SK-N-SH (cell line): ENCODE measurements at regions not wholly inside any gene's neighbourhood (a gene's known extent, or its start where the extent isn't known, plus 50 kb on each side); places are given as distances from the start of the nearest gene placed in this dataset.

ENCODE experiments used
- CTCF ChIA-PET: fragments of 300-600, 350-600 bp; formaldehyde crosslinking; extraction: SDS; loops from one replicate; lab custom pipeline; 2021; lab: Yijun Ruan, JAX
- POLR2A ChIA-PET: fragments of 350-600 bp; sonication (Branson Sonifier 250); formaldehyde crosslinking; extraction: SDS; loops from one replicate; lab custom pipeline; 2020; ENCODE audit warnings: antibody characterized with exemption, inconsistent platforms; lab: Yijun Ruan, JAX
- DNase-seq: peaks from one replicate; pipeline ENCODE4 v3.0.0; 2012
- H2AFZ ChIP-seq: fragments of 200-600 bp; sonication (generic); 2 replicates; pipeline ENCODE4 v1.8.1; 2016; ENCODE audit warnings: antibody characterized with exemption, mild to moderate bottlenecking, low read depth
- H3F3A ChIP-seq: fragments of 200-600 bp; sonication (generic); replicated peaks from 2 replicates; pipeline ENCODE3; 2016; ENCODE audit warnings: antibody characterized with exemption, mild to moderate bottlenecking; ENCODE audit not compliant: insufficient read depth
- H3K27ac ChIP-seq, 2 experiments: fragments of 200-500 bp in 1 of 2; fragments of 200-600 bp in 1 of 2; sonication (Bioruptor generic) in 1 of 2; sonication (generic), shearing (Covaris generic) in 1 of 2; 2 replicates each; pipeline versions ENCODE4 v1.5.1 to v1.6.1; 2014 to 2016; ENCODE audit warnings: low read depth in 2 of 2, inconsistent platforms in 1 of 2, low read length in 1 of 2, mild to moderate bottlenecking in 1 of 2, mixed read lengths in 1 of 2
- H3K27me3 ChIP-seq: fragments of 200-600 bp; sonication (generic), shearing (Covaris generic); 2 replicates; pipeline ENCODE4 v1.6.1; 2016; ENCODE audit warnings: mixed run types; ENCODE audit not compliant: insufficient read depth
- H3K36me3 ChIP-seq, 2 experiments: fragments of 200-500 bp in 1 of 2; fragments of 200-600 bp in 1 of 2; sonication (Bioruptor generic) in 1 of 2; sonication (generic) in 1 of 2; replicated peaks in 1 of 2; 2 replicates each; pipeline versions ENCODE3 to v1.5.1; 2014 to 2016; ENCODE audit warnings: low read length in 1 of 2, mild to moderate bottlenecking in 1 of 2; ENCODE audit not compliant: insufficient read depth in 2 of 2, control insufficient read depth in 1 of 2
- H3K4me1 ChIP-seq, 2 experiments: fragments of 200-500 bp in 1 of 2; fragments of 200-600 bp in 1 of 2; sonication (Bioruptor generic) in 1 of 2; sonication (generic), shearing (Covaris generic) in 1 of 2; 2 replicates each; pipeline versions ENCODE4 v1.5.1 to v1.6.1; 2014 to 2016; ENCODE audit warnings: low read depth in 1 of 2, low read length in 1 of 2, mixed run types in 1 of 2; ENCODE audit not compliant: insufficient read depth in 2 of 2, control insufficient read depth in 1 of 2
- H3K4me2 ChIP-seq: fragments of 200-600 bp; sonication (generic), shearing (Covaris generic); 2 replicates; pipeline ENCODE4 v1.6.1; 2017; ENCODE audit warnings: mixed run types
- H3K4me3 ChIP-seq, 2 experiments: fragments of 200-500 bp in 1 of 2; fragments of 200-600 bp in 1 of 2; sonication (Bioruptor generic) in 1 of 2; sonication (generic), shearing (Covaris generic) in 1 of 2; 2 replicates each; pipeline versions ENCODE4 v1.5.1 to v1.8.1; 2014 to 2016; ENCODE audit warnings: low read depth in 2 of 2, inconsistent platforms in 1 of 2, low read length in 1 of 2, mild to moderate bottlenecking in 1 of 2, mixed read lengths in 1 of 2, moderate library complexity in 1 of 2
- H3K79me2 ChIP-seq: fragments of 200-600 bp; sonication (generic); 2 replicates; pipeline ENCODE4 v1.8.1; 2017; ENCODE audit warnings: mild to moderate bottlenecking; ENCODE audit not compliant: insufficient read depth
- H3K9ac ChIP-seq: fragments of 200-600 bp; sonication (generic); 2 replicates; pipeline ENCODE4 v1.6.1; 2017; ENCODE audit warnings: mixed run types
- H3K9me2 ChIP-seq: fragments of 200-600 bp; sonication (generic); 2 replicates; pipeline ENCODE4 v1.6.1; 2017; ENCODE audit warnings: mixed run types
- H3K9me3 ChIP-seq: fragments of 200-600 bp; sonication (generic); 2 replicates; pipeline ENCODE4 v1.6.1; 2017; ENCODE audit warnings: mixed run types, mild to moderate bottlenecking, moderate library complexity
- H4K20me1 ChIP-seq: fragments of 200-600 bp; sonication (generic); 2 replicates; pipeline ENCODE4 v1.6.1; 2017; ENCODE audit warnings: mild to moderate bottlenecking, mixed run types; ENCODE audit not compliant: insufficient read depth
- CHD2 ChIP-seq: fragments of 150-350 bp; IDR thresholded peaks from 2 replicates; pipeline ENCODE4 v1.6.1; 2018; ENCODE audit warnings: low read length; ENCODE audit not compliant: partially characterized antibody
- CTCF ChIP-seq: fragments of 200-600 bp; sonication (generic); IDR thresholded peaks from 2 replicates; pipeline ENCODE4 v1.6.1; 2017; ENCODE audit warnings: antibody characterized with exemption, mild to moderate bottlenecking, moderate library complexity
- ELF1 ChIP-seq: IDR thresholded peaks from 2 replicates; pipeline ENCODE4 v1.4.0; 2012
- EP300 ChIP-seq, 2 experiments: IDR thresholded peaks; 2 replicates each; pipeline versions ENCODE4 v1.4.0 to v1.6.1; 2012; ENCODE audit warnings: borderline replicate concordance in 1 of 2, low read depth in 1 of 2, low read length in 1 of 2
- EZH2phosphoT487 ChIP-seq: fragments of 200-600 bp; sonication (generic); IDR thresholded peaks from 2 replicates; pipeline ENCODE4 v1.6.1; 2017; ENCODE audit warnings: low read depth, mixed run types, mild to moderate bottlenecking, antibody characterized with exemption, moderate library complexity, borderline replicate concordance
- FOSL2 ChIP-seq: IDR thresholded peaks from 2 replicates; pipeline ENCODE4 v1.4.0; 2012; ENCODE audit warnings: low read depth, mild to moderate bottlenecking, moderate library complexity, borderline replicate concordance
- GABPA ChIP-seq: IDR thresholded peaks from 2 replicates; pipeline ENCODE4 v1.4.0; 2012; ENCODE audit warnings: low read depth, mild to moderate bottlenecking
- JUND ChIP-seq: IDR thresholded peaks from 2 replicates; pipeline ENCODE4 v1.4.0; 2012
- MAX ChIP-seq: IDR thresholded peaks from 2 replicates; pipeline ENCODE4 v1.4.0; 2012; ENCODE audit warnings: low read depth
- MXI1 ChIP-seq: IDR thresholded peaks from 2 replicates; pipeline ENCODE4 v1.6.1; 2012; ENCODE audit warnings: mild to moderate bottlenecking, low read depth, low read length, improper control_type of control experiment
- PBX3 ChIP-seq: IDR thresholded peaks from 2 replicates; pipeline ENCODE4; 2012
- POLR2AphosphoS5 ChIP-seq: IDR thresholded peaks from 2 replicates; pipeline ENCODE4 v1.6.1; 2012; ENCODE audit warnings: low read depth, low read length
- RAD21 ChIP-seq: IDR thresholded peaks from 2 replicates; pipeline ENCODE4 v1.6.1; 2012; ENCODE audit warnings: mild to moderate bottlenecking, low read length
- RXRA ChIP-seq: IDR thresholded peaks from 2 replicates; pipeline ENCODE4 v1.4.0; 2012; ENCODE audit warnings: low read depth, mild to moderate bottlenecking, borderline replicate concordance
- SIN3A ChIP-seq: IDR thresholded peaks from 2 replicates; pipeline ENCODE4 v1.6.1; 2012; ENCODE audit warnings: low read depth, mild to moderate bottlenecking, low read length, moderate library complexity, borderline replicate concordance
- TAF1 ChIP-seq: IDR thresholded peaks from 2 replicates; pipeline ENCODE4 v1.6.1; 2012; ENCODE audit warnings: low read depth, mild to moderate bottlenecking, low read length, moderate library complexity, borderline replicate concordance
- TCF12 ChIP-seq: IDR thresholded peaks from 2 replicates; pipeline ENCODE4 v1.4.0; 2012
- YY1 ChIP-seq: IDR thresholded peaks from 2 replicates; pipeline ENCODE4 v1.4.0; 2012; ENCODE audit warnings: low read depth, mild to moderate bottlenecking
- WGBS: methylation state at CpG from one replicate; pipeline ENCODE4 v1.1.6; 2017; ENCODE audit warnings: low lambda C conversion rate; 5-methylcytosine and 5-hydroxymethylcytosine counted together
- TF ChIP-seq, protein P1 (sequence below): fragments of 150-350 bp; IDR thresholded peaks from 2 replicates; pipeline ENCODE4 v1.6.1; 2016; ENCODE audit warnings: mild to moderate bottlenecking, low read depth, low read length
- TF ChIP-seq, protein P2 (sequence below): IDR thresholded peaks from 2 replicates; pipeline ENCODE4 v1.4.0; 2012; ENCODE audit warnings: low read depth, borderline replicate concordance

- Histone ChIP-seq H3K4me2 (no peak overlapping the region), H3K27ac (no peak overlapping the region), H3K9ac (no peak overlapping the region), H3K4me3 (no peak overlapping the region), H3K4me1 (no peaks in the 10 kb centered on the region), H3F3A (no peaks in the 10 kb centered on the region), H4K20me1 (no peaks in the 10 kb centered on the region), H3K9me3 (no peaks in the 10 kb centered on the region), H3K36me3 (no peaks in the 10 kb centered on the region), H3K79me2 (no peaks in the 10 kb centered on the region), H2AFZ (no peak overlapping the region), H3K9me2 (no peaks in the 10 kb centered on the region), H3K27me3 (peaks cover 3% of the 10 kb centered on the region; the same call in 1 of the 2 replicates)
- ChIA-PET POLR2A (no interaction called here), CTCF (interaction anchor here (1.6 kb wide), 1 partner anchor 15 kb away, joined by 5 read pairs; no protein-coding TSS in a partner anchor)
- TF ChIP-seq JUND = no peak
- TF ChIP-seq MXI1 = no peak
- TF ChIP-seq, protein P1, sequence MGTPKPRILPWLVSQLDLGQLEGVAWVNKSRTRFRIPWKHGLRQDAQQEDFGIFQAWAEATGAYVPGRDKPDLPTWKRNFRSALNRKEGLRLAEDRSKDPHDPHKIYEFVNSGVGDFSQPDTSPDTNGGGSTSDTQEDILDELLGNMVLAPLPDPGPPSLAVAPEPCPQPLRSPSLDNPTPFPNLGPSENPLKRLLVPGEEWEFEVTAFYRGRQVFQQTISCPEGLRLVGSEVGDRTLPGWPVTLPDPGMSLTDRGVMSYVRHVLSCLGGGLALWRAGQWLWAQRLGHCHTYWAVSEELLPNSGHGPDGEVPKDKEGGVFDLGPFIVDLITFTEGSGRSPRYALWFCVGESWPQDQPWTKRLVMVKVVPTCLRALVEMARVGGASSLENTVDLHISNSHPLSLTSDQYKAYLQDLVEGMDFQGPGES = no peak
- TF ChIP-seq SIN3A = no peak
- no peak for TF ChIP-seq RAD21
- TF ChIP-seq POLR2AphosphoS5 = no peak
- TF ChIP-seq TCF12 = no peak
- TF ChIP-seq EZH2phosphoT487 = no peak
- TF ChIP-seq FOSL2 = no peak
- TF ChIP-seq MAX = no peak
- TF ChIP-seq TAF1 = no peak
- TF ChIP-seq, protein P2, sequence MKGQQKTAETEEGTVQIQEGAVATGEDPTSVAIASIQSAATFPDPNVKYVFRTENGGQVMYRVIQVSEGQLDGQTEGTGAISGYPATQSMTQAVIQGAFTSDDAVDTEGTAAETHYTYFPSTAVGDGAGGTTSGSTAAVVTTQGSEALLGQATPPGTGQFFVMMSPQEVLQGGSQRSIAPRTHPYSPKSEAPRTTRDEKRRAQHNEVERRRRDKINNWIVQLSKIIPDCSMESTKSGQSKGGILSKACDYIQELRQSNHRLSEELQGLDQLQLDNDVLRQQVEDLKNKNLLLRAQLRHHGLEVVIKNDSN = no peak
- no peak for TF ChIP-seq EP300 (IDR thresholded peaks at IDR 0.05; ENCODE audit: borderline replicate concordance in 1 of 2, low read depth in 1 of 2, low read length in 1 of 2)
- TF ChIP-seq ELF1 = no peak
- WGBS = 36% methylated on average over 2 of the region's 2 CpGs
- no peak for DNase-seq
Measured at GRCh38 chr11:31943056-31943780, 132.1 kb upstream of the PAX6 start.

DNA sequence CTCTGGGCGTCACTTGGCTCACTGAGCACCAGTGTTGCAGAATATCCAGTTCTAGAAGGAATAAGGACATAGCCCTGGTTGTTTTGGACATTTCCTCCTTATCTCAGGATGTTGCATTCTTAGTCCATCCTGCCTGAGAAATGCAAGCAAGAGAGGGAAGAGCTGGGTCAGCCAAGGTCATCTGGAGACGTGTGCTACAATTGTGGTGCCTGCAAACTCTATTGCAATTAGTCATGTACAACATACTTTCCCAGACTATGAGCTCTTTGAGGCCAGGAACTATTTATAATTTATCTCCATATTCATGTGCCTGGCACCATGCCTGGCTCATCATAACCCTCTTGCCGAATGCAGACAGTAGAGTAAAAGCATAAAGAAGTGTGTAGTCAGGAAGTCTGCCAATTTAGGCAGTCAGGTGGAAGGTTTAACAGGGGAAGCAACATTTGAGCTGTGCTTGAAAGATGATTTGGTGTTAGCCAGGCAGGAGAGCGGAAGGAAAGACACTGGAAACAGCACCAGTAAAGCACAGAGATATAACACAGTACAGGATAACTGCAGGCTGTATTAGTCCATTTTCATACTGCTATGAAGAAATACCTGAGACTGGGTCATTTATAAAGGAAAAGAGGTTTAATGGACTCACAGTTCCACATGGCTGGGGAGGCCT is 129.4 kb upstream of the PAX6 start:
- WGBS = 24% methylated on average over 3 of the region's 4 CpGs
- CTCF ChIA-PET = no interaction called here
- no peak overlapping the region for H3K4me2 ChIP-seq
- TF ChIP-seq, protein P1 = no peak
- TF ChIP-seq TCF12 = no peak
- TF ChIP-seq RXRA = no peak
- no peak for TF ChIP-seq YY1
- TF ChIP-seq PBX3 = no peak
- TF ChIP-seq EP300 (IDR thresholded peaks at IDR 0.05; ENCODE audit: borderline replicate concordance in 1 of 2, low read depth in 1 of 2, low read length in 1 of 2) = no peak
- no peak for TF ChIP-seq GABPA
- TF ChIP-seq CHD2 = no peak
- no peak for TF ChIP-seq FOSL2
- no peak for TF ChIP-seq CTCF
- TF ChIP-seq TAF1 = no peak

More for the DNA sequence above, 129.4 kb upstream of the PAX6 start:
- no peaks in the 10 kb centered on the region for H3F3A ChIP-seq
- H3K36me3 ChIP-seq = no peaks in the 10 kb centered on the region
- no peak overlapping the region for H3K9ac ChIP-seq
- no peaks in the 10 kb centered on the region for H4K20me1 ChIP-seq
- no peaks in the 10 kb centered on the region for H3K4me1 ChIP-seq
- no peak overlapping the region for H3K27ac ChIP-seq
- H3K9me2 ChIP-seq = no peaks in the 10 kb centered on the region
- peaks cover 13% of the 10 kb centered on the region; the same call in 1 of the 2 replicates for H3K27me3 ChIP-seq
- no peak overlapping the region; a peak in 1 of 4 replicates for H3K4me3 ChIP-seq
- DNase-seq = no peak
- H2AFZ ChIP-seq = no peak overlapping the region
- POLR2A ChIA-PET = no interaction called here
- no peaks in the 10 kb centered on the region for H3K9me3 ChIP-seq
- H3K79me2 ChIP-seq = no peaks in the 10 kb centered on the region
